Amniotic epithelial cell (primary cell): ENCODE measurements at regions not wholly inside any gene's neighbourhood (a gene's known extent, or its start where the extent isn't known, plus 50 kb on each side); places are given as distances from the start of the nearest gene placed in this dataset.
A peak's percentile ranks its signal among the peaks of the same experiment; 100 is the strongest.
"Not testable (repeated sequence)": the region's sequence is repeated elsewhere in the genome, so short reads cannot be mapped to it uniquely, and the experiment has no call there.

Experiments used
- DNase-seq: peaks from one replicate; pipeline ENCODE4 v3.0.0-alpha.2; 2010; ENCODE audit warnings: low read depth

DNA sequence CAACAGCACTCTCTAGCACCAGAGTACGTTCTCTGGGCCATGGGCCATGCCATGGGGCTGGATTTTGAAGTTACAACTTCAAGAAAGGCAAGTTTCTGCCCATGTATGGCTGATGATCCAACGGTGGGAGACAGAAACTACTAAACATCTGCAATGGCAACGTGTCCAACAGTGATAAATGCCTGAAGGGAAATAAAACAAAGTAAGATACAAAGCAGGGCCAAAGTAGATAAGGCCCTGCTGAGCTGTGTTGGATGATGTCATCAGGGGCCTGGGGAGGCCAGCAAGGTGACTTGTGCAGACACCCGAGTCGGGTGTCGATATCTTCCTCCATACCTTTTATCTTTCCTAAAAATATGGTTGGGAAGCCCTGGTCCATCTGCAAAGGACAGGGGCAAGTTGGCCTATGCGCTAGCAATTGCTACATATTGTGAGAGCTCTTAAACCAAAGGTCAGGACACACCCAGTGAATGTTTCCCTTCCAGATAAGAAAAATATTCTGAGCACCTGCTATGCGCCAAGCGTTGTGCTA lies 487.2 kb downstream of the MN1 start:
- peak; percentile 32 for DNase-seq

DNA sequence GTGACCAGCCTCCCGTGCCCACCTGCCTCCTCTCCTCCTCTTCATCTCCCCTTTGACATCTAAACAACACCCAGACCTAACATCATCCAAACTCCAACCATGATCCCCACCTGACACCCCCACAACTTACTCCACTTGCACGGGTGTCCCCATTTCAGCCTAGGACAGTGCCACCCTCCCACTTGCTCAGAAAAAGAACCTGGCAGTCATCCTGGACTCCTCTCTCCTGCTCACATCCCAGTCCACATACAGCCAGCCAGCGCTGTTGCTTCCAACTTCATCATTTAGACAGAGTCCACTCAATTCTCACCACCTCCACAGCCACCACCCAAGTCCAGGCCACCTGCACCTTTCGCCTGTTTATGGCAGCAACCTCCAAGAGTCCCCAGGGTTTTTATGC lies 485.7 kb downstream of the MN1 start:
- no peak for DNase-seq

DNA sequence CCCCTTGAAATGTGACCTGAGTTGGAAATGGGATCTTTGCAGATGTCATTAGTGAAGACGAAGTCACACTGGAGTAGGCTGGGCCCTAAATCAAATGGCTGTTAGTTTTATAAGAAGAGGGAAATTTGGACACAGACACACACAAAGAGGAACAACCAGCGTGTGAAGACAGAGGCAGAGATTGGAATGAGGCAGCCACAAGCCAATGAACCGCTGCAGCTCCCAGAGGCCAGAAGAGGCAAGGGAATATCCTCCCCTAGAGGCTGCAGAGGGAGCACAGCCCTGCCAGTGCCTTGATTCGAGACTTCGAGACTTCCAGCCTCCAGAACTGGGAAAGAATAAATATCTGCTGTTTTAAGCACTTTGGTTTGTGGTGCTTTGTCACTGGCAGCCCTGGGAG lies 484.5 kb downstream of the MN1 start:
- DNase-seq: no peak

DNA sequence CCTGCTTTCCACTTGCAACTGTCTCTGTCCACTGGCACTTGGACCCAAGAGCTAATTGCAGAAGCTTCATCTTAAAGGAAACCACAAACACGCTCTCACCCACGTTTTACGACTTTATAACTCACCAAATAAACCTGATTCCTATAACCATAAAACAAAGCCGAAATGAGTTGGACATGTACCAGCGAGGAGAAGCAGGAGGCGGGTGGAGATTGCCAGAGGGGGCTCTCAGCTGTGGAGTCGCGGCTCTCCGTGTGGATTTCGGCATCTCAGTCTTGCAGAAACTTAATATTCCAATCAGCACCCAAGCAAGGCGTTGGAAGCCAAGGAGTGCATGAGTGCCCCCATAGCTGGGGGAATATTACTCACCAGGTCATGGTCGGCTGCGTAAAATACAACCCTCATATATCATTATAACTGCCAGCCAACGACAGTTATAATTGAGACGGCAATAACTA lies 483.6 kb downstream of the MN1 start:
- DNase-seq: no peak

DNA sequence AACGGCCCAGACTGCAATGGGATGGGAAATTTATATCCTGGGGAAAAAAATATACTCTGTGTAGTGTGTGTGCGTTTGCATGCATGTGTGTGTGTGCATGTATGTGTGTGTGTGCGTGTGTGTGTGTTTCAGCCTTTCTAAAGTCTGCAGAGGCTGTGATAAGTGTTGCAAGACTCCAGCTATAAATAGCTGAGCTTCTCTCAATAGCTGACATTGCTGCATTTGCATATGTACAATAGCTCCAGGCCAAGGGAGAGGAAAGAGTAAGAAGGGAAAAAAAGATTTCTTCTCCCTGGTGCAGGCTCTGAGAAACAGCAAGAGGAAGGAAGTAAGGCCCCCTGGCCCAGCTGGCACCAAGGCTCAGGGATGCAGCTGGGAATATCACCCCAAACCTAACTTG lies 483.0 kb downstream of the MN1 start:
- peak; percentile 92 for DNase-seq

- no peak for DNase-seq
Measured at GRCh38 chr22:27323661-27324060, 477.9 kb downstream of the MN1 start.

- DNase-seq: not testable (repeated sequence)
Measured at GRCh38 chr22:27324908-27325307, 476.6 kb downstream of the MN1 start.

- no peak for DNase-seq
Measured at GRCh38 chr22:27327497-27327896, 474.1 kb downstream of the MN1 start.

DNA sequence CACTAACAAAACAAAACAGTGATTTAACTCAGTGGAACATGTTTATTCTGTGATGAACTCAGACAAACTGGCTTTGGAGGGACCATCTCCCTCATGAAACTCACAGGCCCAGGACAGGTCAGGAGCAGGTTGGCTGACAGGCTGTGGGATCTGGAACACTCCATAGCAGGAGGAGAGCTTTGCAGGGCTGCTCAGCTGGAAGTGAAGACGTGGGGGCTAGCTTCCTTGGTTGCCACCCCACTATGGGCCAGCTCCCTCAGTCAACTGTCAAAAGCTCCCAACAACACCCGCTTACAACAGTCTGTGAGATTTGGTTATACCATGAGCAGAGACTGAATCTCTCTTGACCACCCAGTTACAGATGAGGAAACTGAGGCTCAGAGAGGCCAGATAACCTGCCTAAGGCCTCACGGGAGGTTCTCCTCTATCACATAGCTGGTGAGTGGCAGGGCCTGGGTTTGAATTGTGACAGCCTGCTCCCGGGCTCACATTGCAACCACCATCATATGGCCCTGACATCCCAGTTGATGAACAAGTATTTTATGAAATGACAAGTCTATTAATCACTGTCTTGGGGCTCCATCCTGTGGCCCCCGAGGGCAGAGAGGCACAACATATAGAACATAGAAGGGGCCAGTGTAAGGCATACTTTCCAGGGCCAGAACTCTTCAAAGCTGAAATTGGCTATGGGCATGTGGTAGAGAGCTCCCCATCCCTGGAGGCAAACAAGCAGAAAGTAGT lies 473.4 kb downstream of the MN1 start:
- no peak for DNase-seq

GRCh38 chr22:27329131-27329850 lies 472.3 kb downstream of the MN1 start:
- DNase-seq: peak; percentile 22

GRCh38 chr22:27329966-27330645 lies 471.4 kb downstream of the MN1 start:
- DNase-seq: peak; percentile 34

GRCh38 chr22:27331526-27332281 lies 469.9 kb downstream of the MN1 start:
- peak; percentile 92 for DNase-seq

- DNase-seq: no peak
Measured at GRCh38 chr22:27335102-27335660, 466.4 kb downstream of the MN1 start.

GRCh38 chr22:27336151-27337090 lies 465.1 kb downstream of the MN1 start:
- peak; percentile 31 for DNase-seq

- DNase-seq: no peak
Measured at GRCh38 chr22:27337676-27338075, 463.9 kb downstream of the MN1 start.

GRCh38 chr22:27340047-27340446 lies 461.5 kb downstream of the MN1 start:
- DNase-seq: no peak

- no peak for DNase-seq
Measured at GRCh38 chr22:27344546-27344945, 457.0 kb downstream of the MN1 start.

GRCh38 chr22:27345691-27346090 lies 455.9 kb downstream of the MN1 start:
- DNase-seq: no peak

DNA sequence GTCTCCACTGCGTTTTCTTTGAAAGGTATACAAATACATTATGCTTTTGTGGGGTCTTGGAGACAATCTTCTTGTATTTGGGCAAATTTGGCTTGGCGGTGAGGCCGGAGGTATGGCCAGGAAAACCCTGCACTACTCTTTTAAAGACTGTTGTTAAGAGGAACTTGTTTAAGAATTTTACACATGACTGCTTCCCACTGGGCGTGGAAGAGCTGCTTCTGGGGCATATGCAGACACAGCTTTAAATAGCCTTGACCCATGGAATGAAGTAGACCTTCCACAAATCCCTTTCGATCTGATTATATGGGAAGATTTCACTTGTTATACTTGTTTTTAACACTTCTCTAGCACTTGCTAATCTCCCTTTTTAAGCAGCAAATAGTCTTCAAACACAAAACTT lies 453.6 kb downstream of the MN1 start:
- DNase-seq: no peak

DNA sequence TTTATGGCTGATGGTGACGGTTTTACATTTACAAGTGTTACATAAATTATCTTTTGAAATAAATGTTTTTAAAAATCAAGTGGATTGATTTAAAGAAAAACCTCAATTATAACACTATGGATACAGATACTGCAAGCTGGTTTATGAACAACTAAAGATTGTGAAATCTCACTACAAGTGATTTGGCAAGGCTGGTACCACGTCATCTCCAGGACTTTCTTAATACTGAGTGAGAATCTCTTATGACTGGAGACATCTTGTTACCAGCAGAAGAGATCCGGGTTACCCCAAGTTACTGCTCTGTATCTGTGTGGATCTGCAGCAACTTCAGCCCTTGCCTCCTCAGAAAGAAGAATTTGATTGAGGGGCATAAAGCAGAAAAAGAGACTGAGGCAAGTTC lies 452.9 kb downstream of the MN1 start:
- peak; percentile 90 for DNase-seq
